ENCODE measurements at regions not wholly inside any gene's neighbourhood (a gene's known extent, or its start where the extent isn't known, plus 50 kb on each side); places are given as distances from the start of the nearest gene placed in this dataset.

GRCh38 chr18:39841482-39842365, 2113.3 kb upstream of the PIK3C3 start:
- WGBS, 2 donors = 1 to 4% methylated on average over 40 to 47 of the region's 47 CpGs
- intact Hi-C loops (cut with DNase I; ENCODE audit: low total_unique reads) = no loop called here
- Histone ChIP-seq H3K27ac (no peak overlapping the region), H3K9me3 (no peaks in the 10 kb centered on the region), H3K27me3 (no peaks in the 10 kb centered on the region), H3K36me3 (ENCODE audit: low read depth, missing control alignments) (no peaks in the 10 kb centered on the region), H3K4me3 (peak overlapping the region; percentile 32 to 62), H3K4me1 (peaks cover 14% of the 10 kb centered on the region)
- peak; percentile 86 for DNase-seq
- TF ChIP-seq, protein P1, sequence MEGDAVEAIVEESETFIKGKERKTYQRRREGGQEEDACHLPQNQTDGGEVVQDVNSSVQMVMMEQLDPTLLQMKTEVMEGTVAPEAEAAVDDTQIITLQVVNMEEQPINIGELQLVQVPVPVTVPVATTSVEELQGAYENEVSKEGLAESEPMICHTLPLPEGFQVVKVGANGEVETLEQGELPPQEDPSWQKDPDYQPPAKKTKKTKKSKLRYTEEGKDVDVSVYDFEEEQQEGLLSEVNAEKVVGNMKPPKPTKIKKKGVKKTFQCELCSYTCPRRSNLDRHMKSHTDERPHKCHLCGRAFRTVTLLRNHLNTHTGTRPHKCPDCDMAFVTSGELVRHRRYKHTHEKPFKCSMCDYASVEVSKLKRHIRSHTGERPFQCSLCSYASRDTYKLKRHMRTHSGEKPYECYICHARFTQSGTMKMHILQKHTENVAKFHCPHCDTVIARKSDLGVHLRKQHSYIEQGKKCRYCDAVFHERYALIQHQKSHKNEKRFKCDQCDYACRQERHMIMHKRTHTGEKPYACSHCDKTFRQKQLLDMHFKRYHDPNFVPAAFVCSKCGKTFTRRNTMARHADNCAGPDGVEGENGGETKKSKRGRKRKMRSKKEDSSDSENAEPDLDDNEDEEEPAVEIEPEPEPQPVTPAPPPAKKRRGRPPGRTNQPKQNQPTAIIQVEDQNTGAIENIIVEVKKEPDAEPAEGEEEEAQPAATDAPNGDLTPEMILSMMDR (IDR thresholded peaks at IDR 0.05) = peak; percentile 8 to 22 (median 11)
- TF ChIP-seq POLR2A (IDR thresholded peaks at IDR 0.05) = no peak

DNA sequence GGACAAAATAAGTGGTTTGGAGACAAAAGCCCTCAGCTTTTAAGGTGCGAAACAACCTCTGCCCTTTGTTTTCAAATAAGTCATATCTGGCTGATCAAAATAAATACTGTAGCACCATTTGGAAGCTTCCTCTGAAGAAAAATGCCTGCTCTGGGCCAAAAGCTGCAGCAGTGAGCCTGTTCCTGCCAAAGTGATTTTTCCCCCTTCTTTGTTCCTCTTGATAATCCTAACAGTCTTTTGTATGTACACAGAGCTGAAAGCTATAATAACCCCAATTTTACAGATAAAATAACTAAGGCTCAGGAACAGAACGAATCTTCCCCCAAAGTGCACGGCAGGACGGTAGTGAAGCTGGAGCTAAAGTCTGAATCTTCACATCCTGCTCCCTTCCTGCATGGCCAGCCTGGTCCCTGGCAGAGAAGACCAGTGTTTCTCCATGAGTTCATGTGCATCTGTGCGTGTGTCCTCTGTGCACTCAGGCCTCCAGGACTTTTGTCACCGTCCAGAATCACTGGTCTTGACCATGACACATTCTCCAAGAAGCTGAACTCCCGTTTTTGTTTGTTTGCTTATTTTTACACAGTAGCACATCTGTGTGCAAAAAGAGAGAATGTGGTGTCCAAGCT, 2114.1 kb upstream of the PIK3C3 start:
- peaks cover 14% of the 10 kb centered on the region for H3K4me1 ChIP-seq
- intact Hi-C loops (cut with DNase I; ENCODE audit: low total_unique reads) = no loop called here
- no peaks in the 10 kb centered on the region for H3K27me3 ChIP-seq
- TF ChIP-seq, protein P1 (IDR thresholded peaks at IDR 0.05) = no peak
- no peak for TF ChIP-seq POLR2A (IDR thresholded peaks at IDR 0.05)
- H3K4me3 ChIP-seq = peak overlapping the region in 1 of 2 donors; percentile 62
- 11 to 15% methylated on average over 7 of the region's 7 CpGs for WGBS, 2 donors
- H3K9me3 ChIP-seq = no peaks in the 10 kb centered on the region
- no peaks in the 10 kb centered on the region for H3K36me3 ChIP-seq (ENCODE audit: low read depth, missing control alignments)
- H3K27ac ChIP-seq = peak overlapping the region in 1 of 2 donors; percentile 48
- DNase-seq = no peak

- Histone ChIP-seq H3K27ac (peak overlapping the region in 1 of 2 donors; percentile 48), H3K4me1 (peaks cover 14% of the 10 kb centered on the region), H3K36me3 (ENCODE audit: low read depth, missing control alignments) (no peaks in the 10 kb centered on the region), H3K4me3 (no peak overlapping the region), H3K9me3 (no peaks in the 10 kb centered on the region), H3K27me3 (no peaks in the 10 kb centered on the region)
- TF ChIP-seq, protein P1 (IDR thresholded peaks at IDR 0.05) = no peak
- no peak for TF ChIP-seq POLR2A (IDR thresholded peaks at IDR 0.05)
- peak; percentile 28 for DNase-seq
- intact Hi-C loops (cut with DNase I; ENCODE audit: low total_unique reads) = no loop called here
- WGBS, 2 donors = 49 to 54% methylated on average over 3 of the region's 3 CpGs
These were observed 2114.6 kb upstream of the PIK3C3 start for GRCh38 chr18:39840406-39840805.

GRCh38 chr18:39839782-39840181, 2115.3 kb upstream of the PIK3C3 start:
- no peak for DNase-seq
- Histone ChIP-seq H3K4me1 (peaks cover 14% of the 10 kb centered on the region), H3K27ac (peak overlapping the region in 1 of 2 donors; percentile 34), H3K9me3 (no peaks in the 10 kb centered on the region), H3K4me3 (no peak overlapping the region), H3K27me3 (no peaks in the 10 kb centered on the region), H3K36me3 (ENCODE audit: low read depth, missing control alignments) (no peaks in the 10 kb centered on the region)
- intact Hi-C loops (cut with DNase I; ENCODE audit: low total_unique reads) = no loop called here
- WGBS, 2 donors = 79 to 88% methylated on average over 4 of the region's 4 CpGs
- TF ChIP-seq POLR2A (IDR thresholded peaks at IDR 0.05) = no peak
- TF ChIP-seq, protein P1 (IDR thresholded peaks at IDR 0.05) = no peak

Data from testis (tissue), 2 donors.